Stomach (tissue), 4 donors: ENCODE measurements at regions not wholly inside any gene's neighbourhood (a gene's known extent, or its start where the extent isn't known, plus 50 kb on each side); places are given as distances from the start of the nearest gene placed in this dataset.

Experiments
- EP300 ChIP-seq: sonication (generic); formaldehyde crosslinking; IDR thresholded peaks from one replicate; pipeline ENCODE4 v1.6.1; 2017; ENCODE audit warnings: antibody characterized with exemption
- POLR2A ChIP-seq, 4 donors: fragments of 450-650 bp; IDR thresholded peaks; one replicate each; pipeline ENCODE4 v1.6.1; 2016; ENCODE audit warnings: antibody characterized with exemption in 4 of 4, control low read depth in 2 of 4, mild to moderate bottlenecking in 1 of 4, moderate library complexity in 1 of 4
- POLR2AphosphoS5 ChIP-seq, 3 donors: sonication (generic); formaldehyde crosslinking; IDR thresholded peaks; one replicate each; pipeline ENCODE4 v1.6.1; 2016; ENCODE audit warnings: antibody characterized with exemption in 3 of 3
- TF ChIP-seq, protein P1 (sequence below), 7 experiments: fragments of 450-650 bp in 4 of 7; fragments of 200-600 bp in 3 of 7; sonication (generic) in 3 of 7; IDR thresholded peaks; one replicate each; pipeline ENCODE4 v1.5.1; 2016 to 2019; ENCODE audit warnings: antibody characterized with exemption in 7 of 7, control low read depth in 2 of 7, mild to moderate bottlenecking in 1 of 7

DNA sequence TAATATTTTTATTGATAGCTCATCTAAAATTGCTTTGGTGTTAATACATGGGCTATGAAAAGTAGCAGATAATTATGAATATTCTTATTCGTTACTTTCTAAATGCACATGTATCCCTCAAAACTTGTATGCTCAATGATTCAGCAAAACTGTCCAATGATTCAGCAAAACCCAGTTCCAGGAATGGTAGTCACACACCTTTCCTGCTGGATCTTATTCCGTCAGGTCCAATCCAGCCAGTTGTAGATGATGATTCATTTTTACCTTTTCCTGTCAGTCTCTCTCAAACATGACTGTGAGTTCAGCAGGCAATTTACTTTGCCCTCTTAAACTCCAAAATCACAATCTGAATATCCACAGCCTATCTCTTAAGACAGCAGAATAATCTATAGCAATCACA lies 1082.6 kb downstream of the EFNB2 start:
- TF ChIP-seq, protein P1, sequence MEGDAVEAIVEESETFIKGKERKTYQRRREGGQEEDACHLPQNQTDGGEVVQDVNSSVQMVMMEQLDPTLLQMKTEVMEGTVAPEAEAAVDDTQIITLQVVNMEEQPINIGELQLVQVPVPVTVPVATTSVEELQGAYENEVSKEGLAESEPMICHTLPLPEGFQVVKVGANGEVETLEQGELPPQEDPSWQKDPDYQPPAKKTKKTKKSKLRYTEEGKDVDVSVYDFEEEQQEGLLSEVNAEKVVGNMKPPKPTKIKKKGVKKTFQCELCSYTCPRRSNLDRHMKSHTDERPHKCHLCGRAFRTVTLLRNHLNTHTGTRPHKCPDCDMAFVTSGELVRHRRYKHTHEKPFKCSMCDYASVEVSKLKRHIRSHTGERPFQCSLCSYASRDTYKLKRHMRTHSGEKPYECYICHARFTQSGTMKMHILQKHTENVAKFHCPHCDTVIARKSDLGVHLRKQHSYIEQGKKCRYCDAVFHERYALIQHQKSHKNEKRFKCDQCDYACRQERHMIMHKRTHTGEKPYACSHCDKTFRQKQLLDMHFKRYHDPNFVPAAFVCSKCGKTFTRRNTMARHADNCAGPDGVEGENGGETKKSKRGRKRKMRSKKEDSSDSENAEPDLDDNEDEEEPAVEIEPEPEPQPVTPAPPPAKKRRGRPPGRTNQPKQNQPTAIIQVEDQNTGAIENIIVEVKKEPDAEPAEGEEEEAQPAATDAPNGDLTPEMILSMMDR (IDR thresholded peaks at IDR 0.05), result no peak
- TF ChIP-seq POLR2A (IDR thresholded peaks at IDR 0.05) (no peak), EP300 (no peak), POLR2AphosphoS5 (IDR thresholded peaks at IDR 0.05) (no peak)
